Heart right ventricle (tissue), 16 donors: ENCODE measurements at regions not wholly inside any gene's neighbourhood (a gene's known extent, or its start where the extent isn't known, plus 50 kb on each side); places are given as distances from the start of the nearest gene placed in this dataset.

Source experiments
- ATAC-seq, 8 donors: fragments of 200-7000 bp; cut with Tn5 transposase; one replicate each; pipeline ENCODE4 v1.9.1; 2020; ENCODE audit warnings: mild to moderate bottlenecking in 8 of 8, moderate library complexity in 8 of 8, moderate number of reproducible peaks in 1 of 8
- DNase-seq, 2 donors: peaks; one replicate each; pipeline ENCODE4 v3.0.0-alpha.2; 2020
- H3K27ac ChIP-seq, 10 donors: fragments of 200-600 bp; sonication (generic) in 2 of 10; one replicate each; pipeline versions ENCODE4 v1.5.0 to v1.8.0; 2020 to 2022; ENCODE audit warnings: mild to moderate bottlenecking in 3 of 10
- H3K27me3 ChIP-seq, 7 donors: fragments of 200-600 bp; one replicate each; pipeline ENCODE4 v1.8.0; 2021 to 2022; ENCODE audit warnings: mild to moderate bottlenecking in 2 of 7
- H3K36me3 ChIP-seq, 9 donors: fragments of 200-600 bp; sonication (generic) in 1 of 9; one replicate each; pipeline versions ENCODE4 v1.5.0 to v1.8.0; 2020 to 2022; ENCODE audit warnings: mild to moderate bottlenecking in 2 of 9
- H3K4me1 ChIP-seq, 9 donors: fragments of 200-600 bp; sonication (generic) in 1 of 9; one replicate each; pipeline versions ENCODE4 v1.5.0 to v1.8.0; 2020 to 2022; ENCODE audit warnings: mild to moderate bottlenecking in 4 of 9
- H3K4me3 ChIP-seq, 10 donors: fragments of 200-600 bp; sonication (generic) in 2 of 10; one replicate each; pipeline versions ENCODE4 v1.5.0 to v1.8.0; 2020 to 2022; ENCODE audit warnings: mild to moderate bottlenecking in 7 of 10, moderate library complexity in 2 of 10
- H3K9me3 ChIP-seq, 11 donors: fragments of 200-600 bp in 10 of 11; sonication (generic) in 2 of 11; one replicate each; pipeline versions ENCODE4 v1.5.0 to v1.8.0; 2013 to 2022; ENCODE audit warnings: mild to moderate bottlenecking in 2 of 11, control low read depth in 1 of 11, moderate library complexity in 1 of 11
- WGBS, 2 donors: extraction: QIAGEN DNeasy Blood & Tissue Kit; methylation state at CpG; one replicate each; pipeline ENCODE4 v1.1.7; 2013; ENCODE audit warnings: inconsistent platforms in 1 of 2; 5-methylcytosine and 5-hydroxymethylcytosine counted together
- intact Hi-C, 10 donors: fragments of 100-400 bp; cut with DNase I; formaldehyde crosslinking; loops; one replicate each; pipeline versions ENCODE4 v1.11.1 to v1.14.2; 2022
- TF ChIP-seq, protein P1 (sequence below), 9 donors: fragments of 200-600 bp; sonication (generic) in 2 of 9; IDR thresholded peaks; one replicate each; pipeline versions ENCODE4 v1.5.0 to v1.8.0; 2021 to 2022; ENCODE audit warnings: antibody characterized with exemption in 9 of 9, mild to moderate bottlenecking in 5 of 9, moderate library complexity in 1 of 9
- donor health status: Arrhythmogenic right ventricular cardiomyopathy.
- donor health status: ischemic (EF 13 %, LVEDD 7.1; RV severe dilation, severe dysfunction).
- donor health status: healthy with polysubstance abuse.
- donor health status: DM: no; HTN: yes; CAD: no.
- donor health status: DM: no; HTN: no; CAD: no.
- donor health status: ischemic (EF 25% LVEDD 6.9; RV normal size, moderate dysfunction).
- donor health status: ischemic (EF 25% LVEDD 5.7; RV mildly dilated, moderate dysfunction).
- donor health status: healthy.
- donor health status: DM: yes; HTN: yes; CAD: no.
- donor health status: Ischemic cardiomyopathy.
- donor health status: ischemic (EF 35%, LVEDD 5.7; RV mildly dilated, moderate dysfunction).
- donor health status: nonischemic (EF 11% LVEDD 7.7; RV severe dilation, severe dysfunction).
- donor health status: DM: yes; HTN: yes; CAD: no.
- donor health status: PGD.
- donor health status: ischemic (EF 29% LVEDD 5.4; RV normal size, mild dysfunction).
- donor health status: nonischemic (EF 23%, LVEDD 6.1; RV moderate dilation, normal function).

DNA sequence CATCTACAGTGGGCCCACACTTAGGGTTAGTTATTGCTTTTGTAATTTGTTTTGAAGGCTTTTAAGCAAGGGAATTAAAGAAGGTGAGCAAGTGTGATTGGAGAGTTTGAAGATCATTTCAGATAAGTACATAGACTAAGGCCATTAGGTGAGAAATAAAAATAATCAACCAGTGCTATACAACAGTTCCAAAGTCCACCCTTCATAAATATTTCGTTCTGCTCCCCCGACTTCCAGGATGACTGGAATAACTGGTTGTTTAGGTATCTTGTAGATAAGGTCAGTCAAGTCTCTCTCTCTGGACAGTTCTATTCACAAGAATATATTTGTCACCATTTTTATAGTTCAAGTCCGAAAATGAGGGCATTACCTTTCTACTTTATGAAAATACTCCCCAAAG, 98.0 kb upstream of the MBL2 start:
- no peaks in the 10 kb centered on the region for H3K36me3 ChIP-seq
- 54 to 82% methylated on average over 3 of the region's 3 CpGs for WGBS, 2 donors
- peaks cover 0 to 8% (median 0%) of the 10 kb centered on the region in 9 donors for H3K4me1 ChIP-seq
- ATAC-seq (no peak), DNase-seq (no peak)
- no peak overlapping the region for H3K27ac ChIP-seq
- TF ChIP-seq, protein P1, sequence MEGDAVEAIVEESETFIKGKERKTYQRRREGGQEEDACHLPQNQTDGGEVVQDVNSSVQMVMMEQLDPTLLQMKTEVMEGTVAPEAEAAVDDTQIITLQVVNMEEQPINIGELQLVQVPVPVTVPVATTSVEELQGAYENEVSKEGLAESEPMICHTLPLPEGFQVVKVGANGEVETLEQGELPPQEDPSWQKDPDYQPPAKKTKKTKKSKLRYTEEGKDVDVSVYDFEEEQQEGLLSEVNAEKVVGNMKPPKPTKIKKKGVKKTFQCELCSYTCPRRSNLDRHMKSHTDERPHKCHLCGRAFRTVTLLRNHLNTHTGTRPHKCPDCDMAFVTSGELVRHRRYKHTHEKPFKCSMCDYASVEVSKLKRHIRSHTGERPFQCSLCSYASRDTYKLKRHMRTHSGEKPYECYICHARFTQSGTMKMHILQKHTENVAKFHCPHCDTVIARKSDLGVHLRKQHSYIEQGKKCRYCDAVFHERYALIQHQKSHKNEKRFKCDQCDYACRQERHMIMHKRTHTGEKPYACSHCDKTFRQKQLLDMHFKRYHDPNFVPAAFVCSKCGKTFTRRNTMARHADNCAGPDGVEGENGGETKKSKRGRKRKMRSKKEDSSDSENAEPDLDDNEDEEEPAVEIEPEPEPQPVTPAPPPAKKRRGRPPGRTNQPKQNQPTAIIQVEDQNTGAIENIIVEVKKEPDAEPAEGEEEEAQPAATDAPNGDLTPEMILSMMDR (IDR thresholded peaks at IDR 0.05): no peak
- no peaks in the 10 kb centered on the region for H3K27me3 ChIP-seq
- peaks cover 0 to 8% (median 0%) of the 10 kb centered on the region in 11 donors for H3K9me3 ChIP-seq
- intact Hi-C loops: no loop called here
- H3K4me3 ChIP-seq: no peak overlapping the region

DNA sequence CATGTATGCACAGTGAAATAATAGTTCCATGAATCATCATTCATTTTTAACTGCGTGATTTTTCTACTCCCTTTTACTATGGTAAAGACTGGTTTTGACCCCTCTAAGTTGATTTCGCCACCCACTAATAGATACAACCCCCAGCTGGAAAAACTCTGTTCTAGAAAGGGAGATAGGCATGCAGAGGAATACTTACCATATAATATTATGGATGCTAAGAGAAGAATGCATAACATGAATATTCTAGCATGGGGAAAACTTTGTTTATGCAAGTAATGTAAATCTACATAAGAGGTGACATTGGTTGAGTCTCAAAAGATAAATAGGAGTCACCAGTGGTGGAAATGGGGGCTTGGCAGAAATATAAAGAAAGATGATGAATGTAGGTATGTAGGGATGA, 97.3 kb upstream of the MBL2 start:
- ATAC-seq (no peak), DNase-seq (no peak)
- Histone ChIP-seq H3K36me3 (no peaks in the 10 kb centered on the region), H3K27me3 (no peaks in the 10 kb centered on the region), H3K27ac (no peak overlapping the region), H3K9me3 (peaks cover 0 to 8% (median 0%) of the 10 kb centered on the region in 11 donors), H3K4me3 (no peak overlapping the region), H3K4me1 (peaks cover 0 to 6% (median 0%) of the 10 kb centered on the region in 9 donors)
- WGBS, 2 donors: 83 to 90% methylated on average over 2 of the region's 2 CpGs
- TF ChIP-seq, protein P1 (IDR thresholded peaks at IDR 0.05): no peak
- intact Hi-C loops: no loop called here

DNA sequence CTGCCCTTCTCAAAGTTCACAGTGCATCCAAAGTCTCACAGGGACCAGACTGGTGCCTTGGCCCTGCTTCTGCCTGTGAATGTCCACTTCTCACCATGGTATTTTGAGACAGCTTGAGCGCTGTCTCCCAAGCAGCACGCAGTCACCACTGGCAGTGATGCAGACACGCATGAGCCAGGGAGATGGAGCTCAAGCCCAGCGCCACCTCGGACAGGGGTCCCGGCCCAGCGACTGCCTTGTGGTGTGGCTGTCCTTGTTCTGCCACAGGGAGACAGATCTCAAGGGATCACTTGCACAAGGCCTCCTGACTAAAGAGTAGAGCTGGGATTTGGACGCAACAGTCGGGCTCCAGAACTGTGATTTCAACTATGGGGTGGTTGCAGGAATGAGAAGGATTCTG, 92.6 kb upstream of the MBL2 start:
- ATAC-seq: no peak
- TF ChIP-seq, protein P1 (IDR thresholded peaks at IDR 0.05): no peak

GRCh38 chr10:52864201-52865106, 91.9 kb upstream of the MBL2 start:
- no peaks in the 10 kb centered on the region for H3K36me3 ChIP-seq
- intact Hi-C loops: no loop called here
- peaks cover 0 to 14% (median 0%) of the 10 kb centered on the region in 9 donors for H3K4me1 ChIP-seq
- no peak overlapping the region for H3K27ac ChIP-seq
- no peaks in the 10 kb centered on the region for H3K27me3 ChIP-seq
- H3K4me3 ChIP-seq: no peak overlapping the region
- DNase-seq (peak in 1 of 2 donors; percentile 43), ATAC-seq (peak in 7 of 8 donors; percentile 58 to 86 (median 82))
- peaks cover 0 to 8% (median 0%) of the 10 kb centered on the region in 11 donors for H3K9me3 ChIP-seq
- WGBS, 2 donors: 39 to 51% methylated on average over 10 of the region's 10 CpGs
- TF ChIP-seq, protein P1 (IDR thresholded peaks at IDR 0.05): no peak

More for the DNA sequence above, 92.6 kb upstream of the MBL2 start:
- Histone ChIP-seq H3K36me3 (no peaks in the 10 kb centered on the region), H3K27me3 (no peaks in the 10 kb centered on the region), H3K27ac (no peak overlapping the region), H3K4me1 (peaks cover 0 to 14% (median 0%) of the 10 kb centered on the region in 9 donors), H3K9me3 (peaks cover 0 to 8% (median 0%) of the 10 kb centered on the region in 11 donors), H3K4me3 (no peak overlapping the region)
- intact Hi-C loops: no loop called here
- WGBS, 2 donors: 96 to 98% methylated on average over 9 of the region's 9 CpGs
- no peak for DNase-seq
